ENCODE measurements at regions not wholly inside any gene's neighbourhood (a gene's known extent, or its start where the extent isn't known, plus 50 kb on each side); places are given as distances from the start of the nearest gene placed in this dataset.

GRCh38 chr9:108530141-108530540 lies 325.6 kb downstream of the ACTL7B start:
- Histone ChIP-seq H3K9ac (ENCODE audit: low read length) (no peak overlapping the region), H2AFZ (ENCODE audit: low read depth, low read length) (no peak overlapping the region), H3K9me3 (ENCODE audit: insufficient read depth, low read depth, low read length) (peaks cover 7% of the 10 kb centered on the region), H3K79me2 (ENCODE audit: insufficient read depth, low read length) (no peaks in the 10 kb centered on the region), H3K27me3 (ENCODE audit: insufficient read depth, low read length) (no peaks in the 10 kb centered on the region), H3K4me3 (ENCODE audit: insufficient read depth, low read depth, low read length) (no peak overlapping the region), H3K27ac (ENCODE audit: low read depth, low read length) (no peak overlapping the region), H3K4me2 (ENCODE audit: low read length) (no peak overlapping the region), H4K20me1 (ENCODE audit: insufficient read depth, low read length) (no peaks in the 10 kb centered on the region), H3K4me1 (ENCODE audit: insufficient read depth, low read length) (peaks cover 8% of the 10 kb centered on the region), H3K36me3 (ENCODE audit: insufficient read depth, low read length) (no peaks in the 10 kb centered on the region)
- Mint-ChIP-seq H3K4me1 (ENCODE audit: low read depth, unreplicated experiment) (peaks cover 10% of the 10 kb centered on the region), H3K9me3 (ENCODE audit: unreplicated experiment) (peaks cover 14% of the 10 kb centered on the region), H3K27ac (ENCODE audit: unreplicated experiment) (no peak overlapping the region), H3K4me3 (ENCODE audit: unreplicated experiment) (no peak overlapping the region), H3K27me3 (ENCODE audit: low read depth, unreplicated experiment) (peaks cover 4% of the 10 kb centered on the region), H3K36me3 (ENCODE audit: low read depth, unreplicated experiment) (no peaks in the 10 kb centered on the region)
- no peak for TF ChIP-seq CTCF (IDR thresholded peaks at IDR 0.05; ENCODE audit: insufficient read depth, low read depth, low read length)
- TF ChIP-seq EZH2 (IDR thresholded peaks at IDR 0.05; ENCODE audit: insufficient read depth, low read length) = no peak
- no peak for FAIRE-seq
- no peak for DNase-seq (ENCODE audit: low read depth)

GRCh38 chr9:108528231-108528630 lies 327.6 kb downstream of the ACTL7B start:
- DNase-seq (ENCODE audit: low read depth) = no peak
- H3K36me3 ChIP-seq (ENCODE audit: insufficient read depth, low read length) = no peaks in the 10 kb centered on the region
- no peaks in the 10 kb centered on the region for H3K27me3 ChIP-seq (ENCODE audit: insufficient read depth, low read length)
- no peak overlapping the region for H3K4me3 ChIP-seq (ENCODE audit: insufficient read depth, low read depth, low read length)
- Mint-ChIP-seq H3K9me3 (ENCODE audit: unreplicated experiment) (peaks cover 6% of the 10 kb centered on the region), H3K36me3 (ENCODE audit: low read depth, unreplicated experiment) (no peaks in the 10 kb centered on the region), H3K4me3 (ENCODE audit: unreplicated experiment) (no peak overlapping the region), H3K4me1 (ENCODE audit: low read depth, unreplicated experiment) (no peaks in the 10 kb centered on the region), H3K27ac (ENCODE audit: unreplicated experiment) (no peak overlapping the region), H3K27me3 (ENCODE audit: low read depth, unreplicated experiment) (peaks cover 5% of the 10 kb centered on the region)
- H2AFZ ChIP-seq (ENCODE audit: low read depth, low read length) = no peak overlapping the region
- H3K9me3 ChIP-seq (ENCODE audit: insufficient read depth, low read depth, low read length) = no peaks in the 10 kb centered on the region
- no peaks in the 10 kb centered on the region for H3K79me2 ChIP-seq (ENCODE audit: insufficient read depth, low read length)
- no peak for FAIRE-seq
- no peak overlapping the region for H3K9ac ChIP-seq (ENCODE audit: low read length)
- no peaks in the 10 kb centered on the region for H4K20me1 ChIP-seq (ENCODE audit: insufficient read depth, low read length)
- H3K4me2 ChIP-seq (ENCODE audit: low read length) = no peak overlapping the region
- TF ChIP-seq EZH2 (IDR thresholded peaks at IDR 0.05; ENCODE audit: insufficient read depth, low read length) (no peak), CTCF (IDR thresholded peaks at IDR 0.05; ENCODE audit: insufficient read depth, low read depth, low read length) (no peak)
- H3K27ac ChIP-seq (ENCODE audit: low read depth, low read length) = no peak overlapping the region
- no peaks in the 10 kb centered on the region for H3K4me1 ChIP-seq (ENCODE audit: insufficient read depth, low read length)

- H3K4me3 Mint-ChIP-seq (ENCODE audit: unreplicated experiment) = no peak overlapping the region
- H3K4me1 Mint-ChIP-seq (ENCODE audit: low read depth, unreplicated experiment) = no peaks in the 10 kb centered on the region
- H3K27me3 ChIP-seq (ENCODE audit: insufficient read depth, low read length) = no peaks in the 10 kb centered on the region
- H3K9me3 Mint-ChIP-seq (ENCODE audit: unreplicated experiment) = peaks cover 4% of the 10 kb centered on the region
- H3K27me3 Mint-ChIP-seq (ENCODE audit: low read depth, unreplicated experiment) = peaks cover 5% of the 10 kb centered on the region
- H4K20me1 ChIP-seq (ENCODE audit: insufficient read depth, low read length) = no peaks in the 10 kb centered on the region
- H3K4me3 ChIP-seq (ENCODE audit: insufficient read depth, low read depth, low read length) = no peak overlapping the region
- H2AFZ ChIP-seq (ENCODE audit: low read depth, low read length) = no peak overlapping the region
- H3K4me2 ChIP-seq (ENCODE audit: low read length) = no peak overlapping the region
- TF ChIP-seq CTCF (IDR thresholded peaks at IDR 0.05; ENCODE audit: insufficient read depth, low read depth, low read length) = no peak
- H3K27ac Mint-ChIP-seq (ENCODE audit: unreplicated experiment) = no peak overlapping the region
- H3K36me3 ChIP-seq (ENCODE audit: insufficient read depth, low read length) = no peaks in the 10 kb centered on the region
- no peak overlapping the region for H3K27ac ChIP-seq (ENCODE audit: low read depth, low read length)
- no peak for DNase-seq (ENCODE audit: low read depth)
- no peaks in the 10 kb centered on the region for H3K9me3 ChIP-seq (ENCODE audit: insufficient read depth, low read depth, low read length)
- no peak for FAIRE-seq
- H3K79me2 ChIP-seq (ENCODE audit: insufficient read depth, low read length) = no peaks in the 10 kb centered on the region
- no peaks in the 10 kb centered on the region for H3K4me1 ChIP-seq (ENCODE audit: insufficient read depth, low read length)
- H3K36me3 Mint-ChIP-seq (ENCODE audit: low read depth, unreplicated experiment) = no peaks in the 10 kb centered on the region
- no peak overlapping the region for H3K9ac ChIP-seq (ENCODE audit: low read length)
Measured at GRCh38 chr9:108526518-108526917, 329.3 kb downstream of the ACTL7B start.

Data from astrocyte (in vitro differentiated cells and primary cell).